Retina (tissue), 1 donor: ENCODE measurements at regions not wholly inside any gene's neighbourhood (a gene's known extent, or its start where the extent isn't known, plus 50 kb on each side); places are given as distances from the start of the nearest gene placed in this dataset.
A peak's percentile ranks its signal among the peaks of the same experiment; 100 is the strongest.

Source experiments
- DNase-seq: peaks from one replicate; pipeline ENCODE4 v3.0.0-alpha.2; 2016

DNA sequence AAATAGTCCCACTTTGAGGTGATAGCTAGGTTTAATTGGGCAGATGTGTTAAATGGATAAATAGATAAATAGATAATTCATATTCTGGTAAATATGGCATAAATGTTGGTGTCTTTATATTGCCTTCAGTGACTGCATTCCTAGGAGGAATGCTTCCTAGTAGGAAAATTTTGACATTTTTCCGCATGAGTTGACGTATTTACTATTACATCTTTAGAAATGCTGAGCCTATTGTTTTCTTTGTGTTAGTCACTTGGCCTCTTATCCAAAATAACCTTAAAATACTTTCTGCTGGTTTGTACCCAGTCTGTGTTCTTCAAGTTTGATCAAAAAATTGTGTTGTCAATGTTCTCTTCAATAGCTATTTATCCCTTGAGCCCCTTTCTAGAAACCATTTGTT, 495.6 kb upstream of the ZEB2 start:
- no peak for DNase-seq

DNA sequence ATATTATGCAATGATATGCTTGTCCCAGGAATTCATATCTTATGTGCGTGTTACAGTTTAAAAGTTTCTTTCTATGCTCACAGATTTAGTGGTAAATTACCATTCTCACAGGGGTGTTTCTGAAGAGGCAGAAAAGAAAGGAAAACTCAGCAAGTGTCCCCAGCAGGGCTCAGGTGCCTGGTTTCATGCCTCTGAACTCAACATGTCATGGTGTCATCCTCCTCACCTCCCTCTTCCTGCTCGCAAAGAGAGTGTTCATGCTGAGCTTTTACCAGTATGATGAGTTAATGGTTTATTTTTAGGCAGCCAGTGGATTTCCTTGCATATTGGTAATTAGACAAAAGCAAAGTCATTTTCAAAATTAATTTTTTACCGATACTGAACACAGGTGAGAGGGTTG, 492.9 kb upstream of the ZEB2 start:
- no peak for DNase-seq

DNA sequence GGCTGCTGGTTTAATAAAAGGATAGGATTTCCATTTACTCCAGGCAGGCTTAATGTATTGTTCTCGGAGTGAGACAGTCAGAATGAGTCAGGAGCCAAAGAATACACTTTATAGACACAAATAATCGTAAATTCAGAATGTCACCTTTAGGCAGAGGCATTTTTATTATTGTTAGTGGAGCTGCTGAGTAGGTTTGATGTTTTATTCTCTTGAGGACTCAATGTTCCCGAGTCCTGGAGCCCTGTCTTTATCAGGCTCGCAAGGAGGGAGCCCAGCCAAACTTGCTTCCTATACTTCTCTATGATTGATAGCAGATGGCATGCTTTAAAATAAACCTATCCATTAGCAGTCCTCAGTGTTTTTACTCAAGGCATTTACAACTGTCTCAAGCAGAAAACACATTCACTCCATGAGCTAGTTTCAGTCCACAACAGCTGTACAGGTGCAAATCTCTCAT, 492.3 kb upstream of the ZEB2 start:
- DNase-seq, result no peak

DNA sequence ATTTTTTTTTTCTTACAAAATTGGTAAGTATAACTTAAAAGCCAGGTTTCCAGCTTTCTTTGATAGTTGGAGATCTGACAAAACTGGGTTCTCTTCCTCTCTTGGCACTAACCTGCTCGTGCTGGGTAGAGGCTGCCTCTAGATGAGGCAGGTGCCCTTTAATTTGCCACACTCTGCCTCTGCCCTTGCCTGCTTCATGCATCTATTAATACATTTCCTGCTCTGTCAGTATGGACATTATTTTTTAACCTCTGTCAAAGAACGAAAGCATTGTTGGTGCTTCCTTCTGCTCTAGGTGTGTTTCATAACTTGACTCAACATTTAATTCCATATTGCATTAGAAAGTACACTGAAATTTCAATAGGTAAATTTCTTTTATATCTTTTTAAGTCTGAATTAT, 490.7 kb upstream of the ZEB2 start:
- DNase-seq, result no peak

DNA sequence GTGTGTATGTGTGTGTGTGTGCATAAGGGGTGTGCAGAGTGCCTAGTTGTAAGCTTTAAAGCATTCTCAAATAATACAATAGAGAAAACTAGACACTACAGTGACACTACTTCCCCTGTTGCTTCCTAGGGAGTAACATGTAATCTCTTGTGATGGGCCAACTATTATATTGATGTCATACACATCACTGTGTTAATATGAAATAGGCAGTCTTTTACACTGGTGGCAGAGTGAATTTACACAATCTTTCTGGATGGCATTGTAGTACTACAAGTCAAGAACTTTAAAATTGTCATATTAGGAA, 488.0 kb upstream of the ZEB2 start:
- DNase-seq, result no peak

DNA sequence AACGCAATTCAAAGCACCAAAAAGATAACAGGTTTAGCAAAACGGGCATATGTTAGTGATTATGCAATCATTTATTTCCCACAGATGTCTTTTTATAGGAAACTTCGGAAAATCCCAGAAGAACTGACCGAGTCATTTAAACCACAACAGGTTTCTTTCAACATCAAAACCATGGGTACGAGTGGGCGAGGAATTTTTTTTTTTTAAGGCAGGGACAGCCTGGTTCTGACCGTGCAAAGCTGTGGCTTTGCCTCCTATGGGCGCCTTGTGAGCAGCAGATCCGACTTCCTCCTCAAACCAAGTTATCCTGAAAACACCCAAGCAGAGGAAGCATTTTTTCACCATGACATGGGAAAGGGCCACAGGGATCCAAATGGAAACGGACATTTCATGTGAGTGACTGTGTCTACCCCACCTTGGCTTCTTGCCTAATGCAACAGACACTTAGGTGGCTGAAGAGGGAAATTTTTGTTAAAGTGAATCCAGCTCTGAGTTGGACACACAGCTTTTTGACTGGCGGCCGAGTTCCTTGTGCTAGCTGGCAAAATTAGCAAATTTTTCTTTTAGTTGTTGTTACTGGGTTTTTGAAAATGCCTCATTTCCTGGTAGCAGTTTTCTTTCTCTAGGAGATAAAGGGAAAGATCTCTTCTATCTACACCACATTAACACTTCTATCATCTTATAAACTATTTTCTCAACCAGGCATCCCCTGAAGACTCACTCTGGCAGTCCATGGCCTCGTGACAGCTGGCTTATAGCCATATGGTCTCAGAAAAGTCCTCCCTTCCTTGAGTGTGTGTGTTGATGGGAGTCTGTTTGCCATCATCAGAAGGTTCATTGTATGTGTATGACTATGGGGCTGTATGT, 487.4 kb upstream of the ZEB2 start:
- DNase-seq, result no peak

DNA sequence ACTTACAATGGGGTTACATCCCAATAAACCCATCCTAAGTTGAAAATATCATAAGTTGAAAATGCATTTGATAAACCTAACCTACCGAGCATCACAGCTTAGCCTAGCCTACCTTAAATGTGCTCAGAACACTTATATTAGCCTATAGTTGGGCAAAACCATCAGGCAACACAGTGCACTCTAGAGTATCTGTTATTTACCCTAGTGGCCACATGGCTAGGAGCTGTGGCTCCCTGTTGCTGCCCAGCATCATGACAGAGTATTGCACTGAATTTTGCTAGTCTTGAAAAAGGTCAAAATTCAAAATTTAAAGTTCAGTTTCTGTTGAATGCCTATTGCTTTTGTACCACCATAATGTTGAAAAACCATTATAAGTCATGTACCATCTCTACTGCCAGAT, 482.7 kb upstream of the ZEB2 start:
- no peak for DNase-seq

DNA sequence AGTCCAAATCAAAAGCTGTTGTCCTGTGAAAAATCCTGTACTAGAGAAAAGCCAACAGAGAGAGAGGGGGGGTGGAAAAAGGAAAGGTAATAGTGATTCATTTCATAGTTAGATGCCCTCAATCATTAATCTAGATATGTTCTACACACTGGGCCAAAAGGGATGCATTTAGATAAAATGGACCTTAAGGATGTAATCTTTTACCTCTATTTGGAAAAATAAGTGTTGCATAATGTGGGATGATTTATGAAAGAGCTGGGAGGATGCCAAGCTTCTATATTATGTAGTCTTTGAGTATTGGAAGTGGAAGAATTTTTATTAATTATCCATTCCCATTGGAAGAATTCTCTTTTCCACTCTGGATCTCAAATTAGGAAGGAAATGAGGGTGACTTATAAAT, 480.5 kb upstream of the ZEB2 start:
- DNase-seq, result no peak

DNA sequence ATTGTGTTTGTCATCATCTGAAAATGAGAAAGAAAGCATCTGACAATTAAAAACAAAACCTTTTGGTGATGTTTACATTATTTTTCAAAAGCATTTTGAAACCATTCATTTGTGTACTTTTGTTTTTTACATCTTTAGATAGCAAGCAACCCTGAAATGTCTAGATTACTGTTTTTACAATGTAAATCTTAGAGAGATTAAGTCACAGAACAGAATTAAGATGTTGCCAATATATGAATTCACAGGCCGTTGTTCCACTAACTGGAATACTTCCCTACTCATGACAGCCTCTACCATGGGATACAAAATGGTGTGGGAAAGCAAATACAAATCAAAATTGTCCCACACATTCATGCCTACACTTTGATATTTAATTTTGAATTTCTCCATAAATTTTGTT, 480.0 kb upstream of the ZEB2 start:
- DNase-seq, result no peak

DNA sequence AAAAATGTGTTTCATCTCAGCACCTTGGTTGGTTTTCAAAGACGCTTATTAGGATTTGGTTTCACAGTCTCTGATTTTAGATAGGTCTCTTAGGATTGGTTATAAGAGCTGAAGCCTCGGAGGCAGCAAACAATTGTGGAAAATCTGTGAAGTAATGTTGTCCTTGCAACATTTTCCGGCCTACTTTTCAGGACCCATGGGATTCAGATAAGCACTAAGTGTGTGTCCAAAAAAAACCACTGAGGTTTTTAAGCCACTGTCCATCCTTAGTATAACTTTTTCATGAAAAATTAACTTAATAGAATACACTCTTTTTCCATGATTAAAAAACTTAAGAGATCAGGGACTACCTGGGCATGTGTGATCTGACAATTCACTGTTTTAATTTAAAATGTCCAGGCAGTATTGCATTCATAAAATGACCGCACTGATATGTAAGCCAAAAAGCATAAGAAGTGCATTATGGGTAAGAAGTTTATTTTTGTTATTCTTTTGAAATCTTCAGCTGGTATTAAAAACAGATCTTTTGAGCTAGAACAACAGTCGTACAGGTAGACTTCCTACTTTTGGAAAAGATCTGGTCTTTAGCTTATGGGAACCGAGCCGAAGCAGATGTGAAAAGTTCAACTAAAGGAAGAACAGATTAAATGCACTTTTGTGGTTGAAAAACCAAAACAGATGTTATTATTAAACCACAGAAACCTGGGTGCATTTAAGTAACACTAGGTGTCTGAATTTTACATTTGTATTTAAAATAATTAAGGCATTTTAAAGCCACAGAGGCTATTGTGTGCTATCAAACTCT, 479.4 kb upstream of the ZEB2 start:
- DNase-seq, result no peak

DNA sequence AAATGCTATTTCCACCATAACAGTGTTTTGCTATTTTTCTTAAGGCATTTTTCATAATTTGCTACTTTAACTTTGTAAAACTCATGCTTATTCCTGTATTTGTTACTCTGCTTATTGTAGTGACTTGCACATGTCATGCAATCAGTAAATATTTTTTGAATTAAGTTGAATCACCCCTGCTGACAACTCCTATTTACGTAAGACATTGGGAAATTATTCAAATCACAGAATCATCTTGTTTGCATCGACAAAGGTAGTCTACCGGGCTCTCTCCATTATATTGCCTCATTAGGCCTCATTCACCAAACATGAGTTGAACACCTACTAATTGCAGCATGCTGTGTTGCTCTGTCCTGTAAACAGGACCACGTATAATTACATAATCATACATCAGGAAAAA, 478.5 kb upstream of the ZEB2 start:
- no peak for DNase-seq

DNA sequence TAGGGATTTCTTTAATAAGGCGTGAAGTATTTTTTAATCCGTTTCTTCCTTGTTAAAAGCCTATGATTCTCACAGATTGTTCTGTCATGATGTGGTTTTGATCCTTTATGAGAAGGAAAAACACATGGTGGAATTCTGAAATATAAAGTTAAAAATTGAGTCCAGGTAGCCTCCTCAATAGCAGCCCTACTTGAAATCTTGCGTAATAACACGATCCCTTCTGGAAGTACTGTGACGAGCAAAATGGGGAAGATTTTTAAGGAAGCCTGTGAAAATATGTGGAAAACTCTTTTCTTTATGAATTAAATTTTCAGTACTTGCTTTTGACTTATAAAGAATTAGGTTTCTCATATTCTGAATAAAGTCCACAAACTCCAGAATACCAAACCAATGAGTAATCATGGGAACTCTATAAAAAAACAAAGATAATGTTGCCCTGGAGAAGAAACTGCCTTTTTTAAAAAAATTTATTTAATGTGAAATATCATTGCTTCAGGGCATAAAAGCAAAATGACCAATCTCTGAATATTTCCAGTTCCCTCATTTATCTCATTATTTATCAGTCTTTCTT, 476.4 kb upstream of the ZEB2 start:
- DNase-seq, result no peak

DNA sequence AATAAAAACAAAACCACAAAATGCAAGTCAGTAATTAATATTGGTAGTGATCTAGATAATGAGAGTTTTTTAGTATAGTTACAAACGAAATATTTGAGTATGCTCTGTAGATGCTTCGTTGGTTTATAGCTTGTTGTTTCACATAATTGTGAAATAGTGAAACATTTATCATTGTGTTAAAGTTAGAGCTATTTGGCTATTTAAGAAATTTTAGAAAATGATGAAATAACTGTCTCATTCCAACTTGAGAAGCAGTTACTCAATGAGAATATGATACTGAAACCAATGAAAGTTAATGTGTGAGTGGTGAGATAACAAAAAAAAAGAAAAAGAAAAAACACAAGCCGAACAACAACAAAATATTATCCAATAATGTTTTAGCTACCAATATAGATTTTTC, 475.6 kb upstream of the ZEB2 start:
- no peak for DNase-seq

DNA sequence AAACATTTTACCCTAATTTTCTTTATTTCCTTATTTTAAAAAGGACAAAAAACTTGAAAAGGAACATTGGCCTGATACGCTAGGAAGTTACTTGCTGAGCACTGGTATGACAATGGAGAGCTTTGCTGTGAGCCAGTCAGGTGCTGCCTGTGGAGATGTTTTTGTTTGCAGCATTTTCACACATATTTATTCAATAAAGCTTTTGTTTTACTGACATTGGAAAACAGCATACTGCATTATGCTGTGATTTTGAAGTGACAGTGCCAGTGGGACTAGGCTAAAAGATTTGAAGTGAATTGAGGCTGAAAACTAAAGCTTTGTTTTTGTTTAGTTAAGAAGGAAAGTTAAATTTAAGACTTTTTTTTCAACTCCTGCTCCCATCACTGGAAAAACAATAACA, 470.7 kb upstream of the ZEB2 start:
- DNase-seq, result no peak

DNA sequence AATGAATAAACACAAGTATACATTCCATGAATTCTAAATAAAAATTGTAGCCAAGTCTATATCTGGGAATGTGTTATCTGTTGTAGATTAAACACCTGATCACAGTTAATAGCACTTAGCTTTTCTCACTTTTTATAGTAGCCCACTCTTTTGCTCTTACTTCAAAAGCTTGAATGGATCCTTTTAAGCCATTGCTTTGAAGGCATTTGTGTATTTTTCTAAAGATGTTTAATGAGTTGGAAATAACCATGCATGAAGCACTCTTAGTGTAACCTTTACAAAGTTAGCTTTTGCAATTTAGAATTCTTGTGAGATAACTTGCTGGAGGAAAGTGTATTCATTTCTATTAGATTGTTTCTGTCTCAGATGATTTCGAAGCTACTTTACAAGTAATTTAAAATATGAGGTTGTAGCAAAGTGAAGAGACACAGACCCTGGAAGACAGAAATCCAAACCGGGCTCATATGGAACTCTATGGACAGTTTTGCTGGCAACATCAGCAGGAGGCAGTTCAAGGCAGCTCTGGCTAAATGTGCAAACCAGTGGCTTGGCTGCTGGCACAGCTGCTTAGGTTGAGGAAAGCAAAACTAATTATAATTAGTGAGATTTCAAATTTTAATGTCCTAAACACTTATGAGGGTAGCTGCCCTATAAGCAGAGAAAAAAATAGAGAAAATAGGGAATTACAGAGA, 469.8 kb upstream of the ZEB2 start:
- peak; percentile 19 for DNase-seq

DNA sequence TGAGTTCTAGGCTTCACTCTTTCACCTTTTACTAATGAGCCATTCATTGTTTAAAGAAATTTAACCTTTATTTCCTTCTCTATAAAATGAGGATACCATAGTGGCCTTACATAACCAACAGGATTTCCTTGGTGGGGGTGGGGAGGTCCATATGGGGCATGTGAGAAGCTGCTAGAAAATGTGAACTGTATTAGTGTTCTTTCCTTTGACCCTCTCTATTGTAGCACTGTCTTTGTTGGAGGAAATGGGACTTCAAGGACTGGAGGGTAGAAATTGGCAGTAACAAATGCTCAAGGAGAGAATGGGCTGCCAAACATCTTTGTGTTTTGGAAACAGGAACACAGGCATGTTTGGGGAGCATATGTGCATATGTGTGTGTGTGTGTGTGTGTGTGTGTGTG, 468.7 kb upstream of the ZEB2 start:
- no peak for DNase-seq

DNA sequence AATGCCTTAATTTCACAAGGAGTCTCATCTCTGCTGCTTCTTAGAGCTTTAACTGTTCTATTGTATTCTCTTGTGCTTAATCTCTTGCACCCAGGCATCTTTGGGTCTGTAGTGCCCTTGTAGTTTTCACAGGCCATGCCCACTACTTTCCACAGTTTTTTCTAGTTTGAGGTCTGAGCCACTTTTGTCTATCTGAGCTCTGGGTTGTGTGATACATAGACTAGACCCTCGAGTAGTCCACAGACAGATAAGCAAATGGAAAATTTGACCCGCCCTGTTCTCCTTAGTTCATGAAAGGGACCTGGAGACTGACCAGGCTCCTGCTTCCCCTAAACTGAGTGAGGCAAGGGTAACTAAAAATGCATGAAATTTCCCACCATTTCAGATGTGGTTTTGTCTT, 466.8 kb upstream of the ZEB2 start:
- DNase-seq, result no peak

DNA sequence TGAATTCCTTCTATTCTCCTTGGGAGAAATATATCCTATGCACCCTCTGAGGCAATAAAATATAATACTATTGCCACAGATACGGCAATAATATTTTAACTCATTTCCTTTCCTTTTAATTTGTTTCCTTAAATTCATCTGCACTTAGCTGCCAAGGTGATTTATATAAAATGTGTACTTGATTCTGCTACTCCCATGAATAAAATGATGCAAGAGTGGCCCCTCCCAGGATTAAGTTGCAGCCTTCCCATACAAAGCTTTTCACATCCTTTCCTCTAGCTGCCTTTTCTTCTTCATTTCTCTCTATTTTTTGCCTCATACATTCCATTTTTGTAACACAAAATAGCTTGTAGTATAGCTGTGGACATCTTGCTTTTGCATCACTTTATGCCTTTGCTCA, 464.1 kb upstream of the ZEB2 start:
- no peak for DNase-seq

DNA sequence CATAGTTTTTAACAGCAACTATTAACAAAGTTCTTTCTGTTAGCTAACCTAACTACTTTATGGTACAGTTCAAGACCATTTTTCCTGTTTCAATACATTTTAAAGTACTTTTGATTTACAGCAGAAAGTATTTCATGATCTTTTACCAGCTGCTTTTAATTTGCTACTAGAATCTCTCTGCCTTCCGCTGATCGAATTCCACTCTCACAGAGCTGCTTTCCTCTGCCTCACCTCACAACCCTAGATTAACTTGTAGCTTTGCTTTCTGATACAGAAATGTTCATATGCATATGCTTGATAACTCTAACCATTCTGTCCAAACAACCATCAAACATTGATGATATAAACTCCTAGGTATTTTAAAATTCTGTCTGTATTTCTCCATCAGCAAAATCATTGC, 463.2 kb upstream of the ZEB2 start:
- no peak for DNase-seq

DNA sequence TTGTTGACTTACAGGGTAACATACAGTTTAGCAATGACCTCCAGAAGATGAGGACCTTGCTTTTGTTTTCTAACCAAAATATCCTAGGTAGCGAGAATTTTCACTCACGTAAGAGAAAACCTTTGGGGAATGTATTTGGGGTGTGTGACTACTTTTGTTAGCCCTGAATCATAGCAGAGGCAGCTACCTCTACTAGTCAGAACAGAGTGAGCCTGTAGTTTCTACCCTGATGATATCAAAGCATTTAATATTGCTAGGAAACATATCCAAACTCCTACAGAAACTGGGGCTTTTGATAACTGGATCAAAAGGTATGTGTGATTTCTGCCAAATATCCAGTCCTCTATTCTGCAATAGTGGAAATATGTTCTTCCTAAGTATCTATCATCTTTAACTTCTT, 462.6 kb upstream of the ZEB2 start:
- no peak for DNase-seq

DNA sequence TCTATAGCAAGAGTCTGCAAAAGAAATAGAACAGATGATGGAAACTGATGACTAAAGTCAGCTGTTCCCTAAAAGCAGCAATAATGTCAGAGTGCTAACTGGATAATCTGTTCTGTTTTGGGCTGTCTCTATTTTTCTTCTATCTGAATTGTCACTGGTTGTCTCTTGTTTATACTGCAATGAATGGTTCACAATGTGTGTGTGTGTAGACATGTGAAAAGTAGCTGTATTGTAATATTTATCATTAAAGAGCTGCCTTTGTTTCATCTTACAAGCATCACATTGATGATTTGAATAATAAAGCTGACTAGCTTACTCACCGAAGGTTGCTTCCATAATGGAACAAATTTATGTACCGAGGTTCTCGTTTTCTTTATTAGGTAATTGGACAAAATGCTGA, 456.0 kb upstream of the ZEB2 start:
- DNase-seq, result no peak

DNA sequence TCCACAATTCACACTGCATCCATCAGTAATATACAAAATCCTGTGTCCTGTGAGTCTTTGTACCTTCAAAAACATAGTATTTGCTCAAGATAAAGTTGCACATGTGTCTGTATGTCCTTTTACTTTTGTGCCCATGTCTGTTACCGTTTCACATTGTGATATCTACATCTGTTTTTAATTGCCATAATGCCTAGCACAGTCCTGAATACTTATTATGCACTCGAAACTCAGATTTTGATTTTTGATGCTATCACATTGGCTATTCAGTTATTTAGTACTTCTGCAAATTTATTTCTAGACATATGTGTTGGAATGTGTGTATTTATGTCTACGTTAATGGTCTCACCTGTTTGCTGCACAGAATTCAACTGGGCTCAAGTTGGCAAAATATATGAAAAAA, 452.8 kb upstream of the ZEB2 start:
- no peak for DNase-seq

DNA sequence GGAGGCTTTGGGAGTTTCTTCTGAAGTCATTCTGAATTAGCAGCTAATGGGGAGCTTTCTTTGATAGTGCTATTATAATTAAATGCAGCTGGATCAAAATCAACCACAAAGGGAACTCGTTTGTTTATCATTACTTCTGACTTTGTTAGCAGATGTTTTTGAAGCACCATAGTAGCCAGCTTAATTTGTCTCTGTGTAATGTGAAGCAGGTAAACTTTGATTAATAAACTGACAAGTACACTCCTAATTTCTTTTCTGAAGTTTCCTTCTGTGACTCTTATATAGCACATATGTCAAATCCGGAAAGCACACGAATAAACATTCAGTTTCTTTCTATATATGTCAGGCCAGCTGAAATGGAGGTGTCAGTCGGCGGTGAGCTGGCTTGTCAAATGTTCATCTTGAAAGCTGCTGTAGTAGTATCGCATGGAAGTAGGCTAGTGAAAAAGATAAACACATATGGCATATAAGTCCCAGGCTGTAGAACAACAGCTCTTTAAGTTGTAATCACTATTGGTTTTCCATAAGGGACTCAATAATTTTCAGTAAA, 451.9 kb upstream of the ZEB2 start:
- no peak for DNase-seq
